Middle frontal gyrus (tissue), 1 donor: ENCODE measurements at regions not wholly inside any gene's neighbourhood (a gene's known extent, or its start where the extent isn't known, plus 50 kb on each side); places are given as distances from the start of the nearest gene placed in this dataset.
"Not testable (repeated sequence)": the region's sequence is repeated elsewhere in the genome, so short reads cannot be mapped to it uniquely, and the experiment has no call there.

Experiments
- DNase-seq: peaks from one replicate; pipeline ENCODE4 v3.0.0-alpha.2; 2015; ENCODE audit warnings: low spot score; ENCODE audit errors: extremely low spot score

DNA sequence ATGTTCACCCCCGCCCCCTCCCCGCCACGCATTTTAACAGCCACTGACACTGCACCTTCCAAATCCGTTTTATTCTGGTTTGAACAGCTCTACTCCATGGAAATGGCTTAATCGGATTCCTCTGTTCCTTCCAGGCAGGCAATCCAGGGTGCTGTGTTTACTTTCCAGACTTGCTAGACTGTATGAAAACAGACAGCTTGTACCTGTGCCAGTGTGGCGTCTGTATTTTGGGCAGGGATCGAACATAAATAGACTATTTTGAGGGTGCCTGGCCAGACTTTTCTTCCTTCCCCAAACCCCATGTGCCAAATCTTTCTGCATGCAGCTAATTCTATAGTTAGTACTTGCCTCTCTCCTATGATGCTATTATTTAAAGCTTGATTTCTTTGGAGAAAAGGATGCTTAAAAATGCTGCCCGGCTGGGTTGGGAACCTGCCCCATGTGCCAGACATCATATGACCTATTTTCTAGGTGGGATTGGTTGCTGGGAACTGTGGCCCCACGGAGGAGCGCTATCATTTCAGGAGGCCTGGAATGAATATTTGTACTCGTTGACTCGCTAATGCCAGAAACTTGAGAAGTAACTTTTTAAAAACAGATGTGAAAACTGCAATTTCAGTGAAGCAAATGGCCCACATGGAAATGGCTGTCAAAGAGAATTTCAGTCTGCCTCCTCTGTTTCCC lies 814.8 kb downstream of the BRD1 start:
- DNase-seq, result no peak

GRCh38 chr22:49011769-49012648 lies 815.7 kb downstream of the BRD1 start:
- DNase-seq, result no peak

GRCh38 chr22:49011379-49011768 lies 816.3 kb downstream of the BRD1 start:
- DNase-seq, result no peak

- DNase-seq, result no peak
These were observed 816.8 kb downstream of the BRD1 start for GRCh38 chr22:49010901-49011300.

- no peak for DNase-seq
These were observed 817.4 kb downstream of the BRD1 start for GRCh38 chr22:49010070-49010863.

- no peak for DNase-seq
These were observed 818.2 kb downstream of the BRD1 start for GRCh38 chr22:49009359-49010063.

GRCh38 chr22:49008682-49009235 lies 818.9 kb downstream of the BRD1 start:
- DNase-seq, result no peak

- DNase-seq, result no peak
These were observed 820.5 kb downstream of the BRD1 start for GRCh38 chr22:49007013-49007653.

- no peak for DNase-seq
These were observed 821.3 kb downstream of the BRD1 start for GRCh38 chr22:49006207-49007012.

DNA sequence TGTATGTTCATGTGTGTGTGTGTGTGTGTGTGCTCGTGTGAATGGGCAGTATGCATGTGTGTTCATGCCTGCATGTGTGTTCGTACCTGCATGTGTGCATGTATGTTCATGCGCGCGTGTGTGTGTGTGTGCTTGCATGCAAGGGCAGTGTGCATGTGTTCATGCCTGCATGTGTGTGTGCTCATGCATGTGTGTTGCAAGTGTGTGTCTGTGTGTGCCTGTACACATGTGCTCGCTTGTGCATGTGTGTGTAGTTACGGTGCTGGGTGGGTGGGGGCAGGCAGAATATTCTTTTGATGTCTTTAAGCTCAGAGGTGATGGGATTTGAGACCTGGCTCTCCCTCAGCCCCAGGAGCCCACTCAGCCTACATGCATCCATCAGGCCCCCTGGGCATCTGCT lies 822.1 kb downstream of the BRD1 start:
- DNase-seq, result no peak

DNA sequence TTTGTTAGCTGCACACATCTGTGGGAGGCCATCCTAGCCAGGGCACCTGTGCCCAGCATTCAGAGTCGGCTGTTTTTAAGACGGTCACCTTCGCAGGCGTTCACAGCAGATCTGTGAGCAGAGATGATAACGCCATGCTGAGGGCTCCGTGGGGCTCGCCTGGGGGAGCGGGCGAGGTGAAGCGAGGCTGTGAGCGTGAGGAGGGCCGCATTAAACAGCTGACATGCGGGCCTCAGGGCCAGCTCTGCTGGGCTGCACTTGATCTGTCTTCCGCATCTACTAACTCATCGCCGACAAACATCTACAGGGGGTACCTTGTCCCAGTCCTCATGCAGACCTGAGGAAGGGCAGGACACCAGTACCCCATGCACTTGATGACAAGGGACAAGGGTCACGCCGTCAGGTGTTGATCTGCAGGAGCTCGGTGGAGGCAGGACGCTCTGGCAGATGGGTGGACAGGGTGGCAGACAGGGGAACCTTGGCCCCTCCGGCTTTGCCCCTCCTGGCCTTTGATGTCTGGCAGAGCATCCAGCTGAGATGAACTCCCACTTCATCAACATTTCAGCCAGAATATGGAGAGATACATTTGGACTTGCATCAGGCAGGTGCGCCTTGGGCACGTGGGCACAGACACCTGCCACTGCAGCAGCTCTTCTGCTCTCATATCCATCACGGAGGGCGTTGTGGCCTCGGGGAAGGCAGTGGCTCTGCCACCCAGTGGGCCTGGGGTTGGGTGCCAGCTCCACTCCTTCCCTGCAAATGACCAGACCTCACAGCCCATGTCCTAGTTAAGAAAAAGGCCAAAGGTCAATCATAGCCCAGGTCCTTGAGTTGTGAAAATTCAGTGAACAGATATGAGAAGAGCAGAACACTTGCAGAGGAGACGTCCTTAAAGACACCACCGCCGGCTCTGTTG lies 822.9 kb downstream of the BRD1 start:
- no peak for DNase-seq

GRCh38 chr22:48997605-48998004 lies 830.1 kb downstream of the BRD1 start:
- DNase-seq, result not testable (repeated sequence)

DNA sequence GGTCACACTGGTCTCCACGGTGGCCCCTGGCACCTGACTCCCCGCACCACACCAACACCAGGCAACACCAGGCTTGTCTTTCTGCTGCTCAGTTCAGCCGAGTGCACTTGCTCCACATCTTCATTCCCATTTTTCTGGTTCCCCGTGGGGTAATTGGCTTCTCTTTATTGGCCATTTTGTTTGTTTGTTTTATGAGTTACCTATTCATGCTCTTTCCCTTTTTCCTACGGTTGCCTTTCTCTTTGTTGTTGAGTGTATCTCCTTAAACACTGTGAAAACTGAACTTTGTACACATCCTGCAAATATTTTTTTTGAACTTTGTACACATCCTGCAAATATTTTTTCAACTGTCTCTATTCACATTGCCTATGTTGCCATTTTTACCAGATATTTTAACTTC lies 834.0 kb downstream of the BRD1 start:
- DNase-seq, result no peak

- no peak for DNase-seq
These were observed 843.0 kb downstream of the BRD1 start for GRCh38 chr22:48984639-48985038.

DNA sequence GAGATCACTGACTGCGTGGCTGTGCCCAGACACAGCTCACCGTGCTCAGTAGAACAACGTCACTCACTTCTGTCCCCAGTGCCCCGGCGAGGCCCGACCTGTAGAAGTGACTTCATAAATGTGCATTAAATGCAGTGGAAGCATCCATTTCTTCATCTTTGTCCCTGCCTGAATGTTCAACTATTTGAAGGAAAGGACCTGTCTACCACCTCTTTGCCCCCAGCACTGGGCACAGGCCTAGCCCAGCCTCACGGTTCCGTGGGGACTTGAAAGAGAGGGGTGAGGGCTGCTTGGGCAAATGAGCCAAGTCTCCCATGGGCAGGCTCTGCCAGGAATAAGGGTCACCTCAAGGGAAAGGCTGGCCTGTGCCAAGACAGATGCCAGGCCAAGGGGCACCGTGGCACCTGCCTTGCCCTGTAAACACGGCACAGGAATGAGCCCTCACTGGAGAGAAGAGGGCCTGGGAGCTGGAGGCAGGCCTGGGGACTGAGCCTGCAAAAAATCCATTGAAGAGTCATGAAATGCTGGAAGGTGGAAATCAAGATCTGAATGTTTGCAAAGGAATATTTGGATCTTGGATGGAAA lies 845.3 kb downstream of the BRD1 start:
- no peak for DNase-seq

GRCh38 chr22:48981371-48982061 lies 846.2 kb downstream of the BRD1 start:
- DNase-seq, result no peak

DNA sequence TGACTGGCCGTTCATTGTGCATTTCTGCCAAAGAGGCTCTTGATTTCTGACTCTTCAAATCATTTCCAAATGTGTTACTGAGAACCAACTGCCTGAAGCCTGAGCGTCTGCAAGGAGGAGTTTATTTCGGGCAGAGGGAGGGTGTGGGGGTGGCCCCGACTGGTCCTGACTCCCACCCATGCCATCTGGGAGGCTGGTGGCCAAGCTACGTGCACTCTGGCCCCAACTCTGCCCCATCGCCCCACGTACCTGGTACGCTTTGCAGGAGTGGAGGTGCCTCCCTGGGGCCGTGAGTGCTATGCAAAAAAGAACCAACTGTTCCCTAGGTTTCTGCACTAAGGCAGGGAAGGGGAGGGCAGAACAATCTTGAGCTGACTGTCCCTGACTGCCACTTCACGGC lies 846.8 kb downstream of the BRD1 start:
- DNase-seq, result no peak

DNA sequence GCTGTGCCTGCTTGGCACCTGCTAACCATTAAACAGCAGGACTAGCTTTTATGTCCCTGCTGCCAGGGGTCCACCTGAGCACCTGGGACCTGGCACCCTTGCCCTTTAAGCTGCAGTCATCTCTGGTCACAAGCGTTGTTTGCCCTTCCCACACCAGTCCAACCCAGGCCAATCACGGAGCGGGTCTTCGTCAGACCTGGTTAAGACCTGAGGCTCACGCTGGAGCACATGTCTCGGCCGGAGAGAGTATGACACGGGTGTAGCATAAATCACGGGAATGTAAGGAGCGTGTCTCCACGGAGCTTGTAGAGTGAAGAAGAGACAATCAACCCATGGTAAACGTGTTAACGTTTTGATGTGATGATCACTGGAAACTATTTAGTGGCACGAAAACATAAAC lies 847.3 kb downstream of the BRD1 start:
- no peak for DNase-seq
